ENCODE measurements at regions not wholly inside any gene's neighbourhood (a gene's known extent, or its start where the extent isn't known, plus 50 kb on each side); places are given as distances from the start of the nearest gene placed in this dataset.

GRCh38 chr1:104733866-104734265 is 984.2 kb downstream of the AMY1C start:
- no peak for FAIRE-seq

GRCh38 chr1:104745875-104746274 is 996.2 kb downstream of the AMY1C start:
- FAIRE-seq: no peak

- no peak for FAIRE-seq
Observed at GRCh38 chr1:104746994-104747393, 997.3 kb downstream of the AMY1C start.

GRCh38 chr1:104760017-104760416 is 1010.3 kb downstream of the AMY1C start:
- no peak for FAIRE-seq

- FAIRE-seq: no peak
Observed at GRCh38 chr1:104761961-104762570, 1012.4 kb downstream of the AMY1C start.

- FAIRE-seq: no peak
Observed at GRCh38 chr1:104765085-104765484, 1015.4 kb downstream of the AMY1C start.

GRCh38 chr1:104768466-104768865 is 1018.8 kb downstream of the AMY1C start:
- no peak for FAIRE-seq

GRCh38 chr1:104780470-104781078 is 1030.9 kb downstream of the AMY1C start:
- FAIRE-seq: peak; percentile 95

- FAIRE-seq: no peak
Observed at GRCh38 chr1:104785575-104786187, 1036.0 kb downstream of the AMY1C start.

- FAIRE-seq: no peak
Observed at GRCh38 chr1:104787866-104788510, 1038.3 kb downstream of the AMY1C start.

GRCh38 chr1:104791030-104791429 is 1041.3 kb downstream of the AMY1C start:
- FAIRE-seq: no peak

GRCh38 chr1:104794035-104794434 is 1044.3 kb downstream of the AMY1C start:
- no peak for FAIRE-seq

GRCh38 chr1:104795931-104796330 is 1046.2 kb downstream of the AMY1C start:
- FAIRE-seq: no peak

- no peak for FAIRE-seq
Observed at GRCh38 chr1:104797982-104798381, 1048.3 kb downstream of the AMY1C start.

- FAIRE-seq: no peak
Observed at GRCh38 chr1:104801344-104801743, 1051.6 kb downstream of the AMY1C start.

GRCh38 chr1:104804147-104804546 is 1054.4 kb downstream of the AMY1C start:
- no peak for FAIRE-seq

- no peak for FAIRE-seq
Observed at GRCh38 chr1:104807590-104807989, 1057.9 kb downstream of the AMY1C start.

- no peak for FAIRE-seq
Observed at GRCh38 chr1:104825401-104825800, 1075.7 kb downstream of the AMY1C start.

GRCh38 chr1:104830534-104830933 is 1080.8 kb downstream of the AMY1C start:
- FAIRE-seq: no peak

- no peak for FAIRE-seq
Observed at GRCh38 chr1:104852151-104852550, 1102.5 kb downstream of the AMY1C start.

- FAIRE-seq: no peak
Observed at GRCh38 chr1:104853276-104853675, 1103.6 kb downstream of the AMY1C start.

- no peak for FAIRE-seq
Observed at GRCh38 chr1:104854529-104854928, 1104.8 kb downstream of the AMY1C start.

- FAIRE-seq: no peak
Observed at GRCh38 chr1:104855550-104855949, 1105.9 kb downstream of the AMY1C start.

GRCh38 chr1:104856091-104856490 is 1106.4 kb downstream of the AMY1C start:
- FAIRE-seq: no peak
